Smooth muscle cell (in vitro differentiated cells): ENCODE measurements at regions not wholly inside any gene's neighbourhood (a gene's known extent, or its start where the extent isn't known, plus 50 kb on each side); places are given as distances from the start of the nearest gene placed in this dataset.
"Not testable (repeated sequence)": the region's sequence is repeated elsewhere in the genome, so short reads cannot be mapped to it uniquely, and the experiment has no call there.

Experiments used
- DNase-seq: peaks from one replicate; lab custom pipeline; 2025; ENCODE audit not compliant: unreplicated experiment; lab: John Stamatoyannopoulos, UW
- H2AFZ ChIP-seq: fragments of 200-600 bp; sonication (generic); 2 replicates; pipeline ENCODE4 v1.6.0; 2016; ENCODE audit warnings: antibody characterized with exemption, low read depth, mild to moderate bottlenecking
- H3F3A ChIP-seq: fragments of 200-600 bp; sonication (generic); 2 replicates; pipeline ENCODE4 v1.6.0; 2017; ENCODE audit warnings: antibody characterized with exemption, low read depth
- H3K27ac ChIP-seq: fragments of 200-600 bp; sonication (generic); 2 replicates; pipeline ENCODE4 v1.5.1; 2016; ENCODE audit warnings: low read depth, mild to moderate bottlenecking
- H3K27me3 ChIP-seq: fragments of 200-600 bp; sonication (generic); 2 replicates; pipeline ENCODE4 v1.6.1; 2016; ENCODE audit warnings: low read depth, mild to moderate bottlenecking
- H3K36me3 ChIP-seq: fragments of 200-600 bp; sonication (generic); 2 replicates; pipeline ENCODE4 v1.5.1; 2016; ENCODE audit warnings: low read depth
- H3K4me1 ChIP-seq: fragments of 200-600 bp; sonication (generic); 2 replicates; pipeline ENCODE4 v1.5.1; 2016; ENCODE audit warnings: low read depth
- H3K4me2 ChIP-seq: fragments of 200-600 bp; sonication (generic); 2 replicates; pipeline ENCODE4 v1.6.0; 2016; ENCODE audit warnings: mild to moderate bottlenecking
- H3K4me3 ChIP-seq: fragments of 200-600 bp; sonication (generic); 2 replicates; pipeline ENCODE4 v1.5.1; 2016; ENCODE audit warnings: mild to moderate bottlenecking
- H3K79me2 ChIP-seq: fragments of 200-600 bp; sonication (generic); 2 replicates; pipeline ENCODE4 v1.6.0; 2016; ENCODE audit warnings: low read depth, mild to moderate bottlenecking
- H3K9ac ChIP-seq: fragments of 200-600 bp; sonication (generic); 2 replicates; pipeline ENCODE4 v1.6.0; 2016; ENCODE audit warnings: low read depth
- H3K9me3 ChIP-seq: fragments of 200-600 bp; sonication (generic); replicated peaks from 2 replicates; pipeline ENCODE4 v1.5.1; 2016; ENCODE audit warnings: low read depth
- H4K20me1 ChIP-seq: fragments of 200-600 bp; sonication (generic); 2 replicates; pipeline ENCODE4 v1.6.0; 2016; ENCODE audit warnings: low read depth
- WGBS: methylation state at CpG from one replicate; pipeline ENCODE4 v1.1.7; 2016; ENCODE audit warnings: low lambda C conversion rate; 5-methylcytosine and 5-hydroxymethylcytosine counted together
- TF ChIP-seq, protein P1 (sequence below): fragments of 200-600 bp; sonication (generic); IDR thresholded peaks from 2 replicates; pipeline ENCODE4 v1.5.1; 2017; ENCODE audit warnings: borderline replicate concordance, mild to moderate bottlenecking, antibody characterized with exemption; ENCODE audit not compliant: insufficient read depth, poor library complexity, severe bottlenecking

DNA sequence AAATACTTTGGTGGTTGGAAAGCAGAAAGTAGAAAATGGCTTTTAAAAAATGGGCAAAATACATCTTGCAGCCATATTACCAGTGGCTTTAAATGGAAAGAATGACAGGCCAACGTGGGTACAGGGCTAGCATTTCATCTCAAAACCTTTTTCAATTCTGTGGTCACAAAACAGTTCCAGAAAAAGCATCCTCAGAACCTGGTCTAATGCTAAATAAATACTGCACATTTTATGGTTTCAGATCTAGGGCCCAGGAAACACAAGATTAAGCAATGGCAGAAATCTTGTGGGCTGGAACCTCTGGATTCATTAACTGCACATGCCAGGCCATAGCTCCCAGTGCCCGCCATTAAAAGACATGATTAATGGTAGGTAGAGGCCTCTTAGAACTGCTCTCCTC lies 470.2 kb upstream of the RASGRP1 start:
- WGBS = 88% methylated on average over 2 of the region's 2 CpGs
- no peak overlapping the region for H2AFZ ChIP-seq
- TF ChIP-seq, protein P1, sequence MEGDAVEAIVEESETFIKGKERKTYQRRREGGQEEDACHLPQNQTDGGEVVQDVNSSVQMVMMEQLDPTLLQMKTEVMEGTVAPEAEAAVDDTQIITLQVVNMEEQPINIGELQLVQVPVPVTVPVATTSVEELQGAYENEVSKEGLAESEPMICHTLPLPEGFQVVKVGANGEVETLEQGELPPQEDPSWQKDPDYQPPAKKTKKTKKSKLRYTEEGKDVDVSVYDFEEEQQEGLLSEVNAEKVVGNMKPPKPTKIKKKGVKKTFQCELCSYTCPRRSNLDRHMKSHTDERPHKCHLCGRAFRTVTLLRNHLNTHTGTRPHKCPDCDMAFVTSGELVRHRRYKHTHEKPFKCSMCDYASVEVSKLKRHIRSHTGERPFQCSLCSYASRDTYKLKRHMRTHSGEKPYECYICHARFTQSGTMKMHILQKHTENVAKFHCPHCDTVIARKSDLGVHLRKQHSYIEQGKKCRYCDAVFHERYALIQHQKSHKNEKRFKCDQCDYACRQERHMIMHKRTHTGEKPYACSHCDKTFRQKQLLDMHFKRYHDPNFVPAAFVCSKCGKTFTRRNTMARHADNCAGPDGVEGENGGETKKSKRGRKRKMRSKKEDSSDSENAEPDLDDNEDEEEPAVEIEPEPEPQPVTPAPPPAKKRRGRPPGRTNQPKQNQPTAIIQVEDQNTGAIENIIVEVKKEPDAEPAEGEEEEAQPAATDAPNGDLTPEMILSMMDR = no peak

DNA sequence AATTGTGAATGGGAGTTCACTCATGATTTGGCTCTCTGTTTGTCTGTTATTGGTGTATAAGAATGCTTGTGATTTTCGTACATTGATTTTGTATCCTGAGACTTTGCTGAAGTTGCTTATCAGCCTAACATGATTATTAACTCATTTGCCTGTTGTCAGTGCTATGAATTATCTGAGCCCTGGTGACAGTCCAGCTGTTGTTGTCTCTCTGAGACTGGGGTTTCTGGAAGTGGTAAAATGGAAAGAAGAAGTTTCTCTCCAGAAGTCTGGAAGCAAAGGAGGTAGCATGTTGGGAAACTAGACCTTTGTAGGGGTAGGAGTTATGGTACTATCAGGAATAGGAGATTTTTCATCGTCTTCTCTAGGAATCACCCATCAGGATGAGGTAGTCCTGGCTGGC lies 473.0 kb upstream of the RASGRP1 start:
- H3K36me3 ChIP-seq, H3K9ac ChIP-seq, H3K4me1 ChIP-seq, H2AFZ ChIP-seq, H3K9me3 ChIP-seq, DNase-seq, H3F3A ChIP-seq, H3K79me2 ChIP-seq, H3K27ac ChIP-seq, H3K27me3 ChIP-seq, H3K4me2 ChIP-seq, H4K20me1 ChIP-seq, H3K4me3 ChIP-seq: not testable (repeated sequence)
- 86% methylated on average over 2 of the region's 2 CpGs for WGBS

More for the DNA sequence above, 470.2 kb upstream of the RASGRP1 start:
- Histone ChIP-seq H3K9me3 (no peaks in the 10 kb centered on the region), H3K9ac (no peak overlapping the region), H3K4me3 (no peak overlapping the region), H3K79me2 (no peaks in the 10 kb centered on the region), H3K4me2 (no peak overlapping the region), H4K20me1 (no peaks in the 10 kb centered on the region), H3K4me1 (no peaks in the 10 kb centered on the region), H3K36me3 (no peaks in the 10 kb centered on the region), H3F3A (no peaks in the 10 kb centered on the region), H3K27ac (no peak overlapping the region), H3K27me3 (no peaks in the 10 kb centered on the region)
- DNase-seq = no peak

DNA sequence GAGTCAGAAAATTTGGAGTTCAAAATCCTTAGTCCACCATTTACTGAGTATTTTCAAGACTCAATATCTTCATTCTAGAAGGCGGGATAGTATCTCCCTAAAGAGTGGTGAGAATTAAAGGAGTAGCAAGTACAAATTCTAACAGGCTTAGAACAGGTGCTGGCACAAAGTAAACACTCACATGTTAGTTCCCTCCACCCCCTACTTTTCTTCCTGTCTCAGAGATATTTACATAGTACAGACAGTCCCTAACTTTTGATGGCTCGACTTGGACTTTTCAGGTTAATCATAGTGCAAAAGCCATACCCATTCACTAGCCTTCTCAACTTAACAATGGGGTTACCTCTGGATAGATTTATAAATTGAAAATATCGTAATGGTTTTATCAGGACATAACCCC lies 476.2 kb upstream of the RASGRP1 start:
- Histone ChIP-seq H3K4me3 (no peak overlapping the region), H3F3A (no peaks in the 10 kb centered on the region), H3K79me2 (no peaks in the 10 kb centered on the region), H3K36me3 (no peaks in the 10 kb centered on the region), H3K9me3 (no peaks in the 10 kb centered on the region), H3K27me3 (no peaks in the 10 kb centered on the region), H2AFZ (no peak overlapping the region), H3K27ac (no peak overlapping the region), H3K4me2 (no peak overlapping the region), H3K4me1 (no peaks in the 10 kb centered on the region), H4K20me1 (no peaks in the 10 kb centered on the region), H3K9ac (no peak overlapping the region)
- 95% methylated on average over 3 of the region's 3 CpGs for WGBS
- no peak for DNase-seq
- TF ChIP-seq, protein P1 = no peak

DNA sequence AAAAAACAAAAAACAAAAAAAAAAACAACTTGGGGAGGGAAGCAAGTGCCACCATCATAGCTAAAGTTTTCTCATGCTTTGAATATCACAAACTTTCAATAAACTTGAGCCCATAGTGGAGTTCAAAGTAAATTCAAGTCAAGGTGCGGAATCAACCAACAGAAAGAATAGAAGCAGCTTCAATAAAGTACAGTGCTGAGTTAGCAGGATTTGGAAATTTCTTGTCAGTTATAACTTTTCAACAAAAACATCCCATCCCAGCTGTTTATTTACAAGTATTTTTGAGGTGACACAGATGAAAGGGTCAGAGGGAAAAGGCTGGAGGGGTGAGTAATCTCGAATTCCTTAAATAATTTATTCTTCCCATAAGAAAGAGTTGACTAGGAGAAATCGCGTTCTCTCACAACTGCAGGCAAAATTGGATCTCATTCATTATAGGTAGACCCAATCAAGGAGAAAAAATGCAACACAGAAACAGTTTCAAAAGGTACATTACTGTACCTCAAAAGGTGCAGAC lies 477.4 kb upstream of the RASGRP1 start:
- 90% methylated on average over 4 of the region's 4 CpGs for WGBS
- H3K4me1 ChIP-seq = no peaks in the 10 kb centered on the region
- TF ChIP-seq, protein P1 = no peak
- no peaks in the 10 kb centered on the region for H3F3A ChIP-seq
- no peak overlapping the region for H3K4me2 ChIP-seq
- DNase-seq = no peak
- no peaks in the 10 kb centered on the region for H3K79me2 ChIP-seq
- H3K4me3 ChIP-seq = no peak overlapping the region
- no peaks in the 10 kb centered on the region for H4K20me1 ChIP-seq
- H3K9me3 ChIP-seq = no peaks in the 10 kb centered on the region
- no peaks in the 10 kb centered on the region for H3K36me3 ChIP-seq
- H2AFZ ChIP-seq = no peak overlapping the region
- H3K27me3 ChIP-seq = no peaks in the 10 kb centered on the region
- no peak overlapping the region for H3K9ac ChIP-seq
- no peak overlapping the region for H3K27ac ChIP-seq
